ENCODE measurements at regions not wholly inside any gene's neighbourhood (a gene's known extent, or its start where the extent isn't known, plus 50 kb on each side); places are given as distances from the start of the nearest gene placed in this dataset.

GRCh38 chr2:234240917-234241316, 190.4 kb downstream of the SPP2 start:
- intact Hi-C loops (cut with DNase I), result no loop called here
- DNase-seq, result no peak

DNA sequence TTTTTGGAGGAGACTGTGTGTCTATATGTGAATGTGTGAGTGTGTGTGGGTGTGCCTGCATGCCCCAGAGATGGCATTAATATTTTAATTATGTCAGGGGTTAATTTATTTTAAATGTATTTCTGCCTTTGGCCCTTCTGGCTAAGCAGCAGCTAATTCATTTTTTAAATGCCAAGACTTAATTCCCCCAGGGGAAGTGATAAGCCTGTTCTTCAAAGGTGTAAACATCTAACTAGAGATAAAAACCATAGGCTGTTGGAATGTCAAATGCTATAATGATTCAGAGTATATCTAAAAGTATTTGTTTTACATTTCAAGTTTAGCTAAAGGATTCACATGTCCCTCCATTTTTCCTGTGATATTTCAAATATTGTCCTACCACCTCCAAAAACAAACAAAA, 184.7 kb downstream of the SPP2 start:
- H3K4me3 ChIP-seq, result no peak overlapping the region
- H3K27me3 ChIP-seq, result no peaks in the 10 kb centered on the region
- TF ChIP-seq POLR2A (IDR thresholded peaks at IDR 0.05), result no peak
- TF ChIP-seq, protein P1, sequence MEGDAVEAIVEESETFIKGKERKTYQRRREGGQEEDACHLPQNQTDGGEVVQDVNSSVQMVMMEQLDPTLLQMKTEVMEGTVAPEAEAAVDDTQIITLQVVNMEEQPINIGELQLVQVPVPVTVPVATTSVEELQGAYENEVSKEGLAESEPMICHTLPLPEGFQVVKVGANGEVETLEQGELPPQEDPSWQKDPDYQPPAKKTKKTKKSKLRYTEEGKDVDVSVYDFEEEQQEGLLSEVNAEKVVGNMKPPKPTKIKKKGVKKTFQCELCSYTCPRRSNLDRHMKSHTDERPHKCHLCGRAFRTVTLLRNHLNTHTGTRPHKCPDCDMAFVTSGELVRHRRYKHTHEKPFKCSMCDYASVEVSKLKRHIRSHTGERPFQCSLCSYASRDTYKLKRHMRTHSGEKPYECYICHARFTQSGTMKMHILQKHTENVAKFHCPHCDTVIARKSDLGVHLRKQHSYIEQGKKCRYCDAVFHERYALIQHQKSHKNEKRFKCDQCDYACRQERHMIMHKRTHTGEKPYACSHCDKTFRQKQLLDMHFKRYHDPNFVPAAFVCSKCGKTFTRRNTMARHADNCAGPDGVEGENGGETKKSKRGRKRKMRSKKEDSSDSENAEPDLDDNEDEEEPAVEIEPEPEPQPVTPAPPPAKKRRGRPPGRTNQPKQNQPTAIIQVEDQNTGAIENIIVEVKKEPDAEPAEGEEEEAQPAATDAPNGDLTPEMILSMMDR (IDR thresholded peaks at IDR 0.05), result no peak
- no peaks in the 10 kb centered on the region for H3K36me3 ChIP-seq (replicated peaks in 1 of 2)
- no peak for DNase-seq
- H3K9me3 ChIP-seq (replicated peaks in 1 of 3), result no peaks in the 10 kb centered on the region
- intact Hi-C loops (cut with DNase I), result no loop called here
- H3K4me1 ChIP-seq (replicated peaks in 1 of 2), result no peaks in the 10 kb centered on the region
- H3K27ac ChIP-seq, result no peak overlapping the region

More at GRCh38 chr2:234240917-234241316, 190.4 kb downstream of the SPP2 start:
- Histone ChIP-seq H3K27me3 (no peaks in the 10 kb centered on the region), H3K27ac (no peak overlapping the region), H3K4me3 (no peak overlapping the region), H3K36me3 (replicated peaks in 1 of 2) (no peaks in the 10 kb centered on the region), H3K4me1 (replicated peaks in 1 of 2) (no peaks in the 10 kb centered on the region), H3K9me3 (replicated peaks in 1 of 3) (no peaks in the 10 kb centered on the region)
- TF ChIP-seq POLR2A (IDR thresholded peaks at IDR 0.05), result no peak
- TF ChIP-seq, protein P1 (IDR thresholded peaks at IDR 0.05), result no peak
- WGBS, 4 donors, result 72 to 90% (median 75%) methylated on average over 2 of the region's 2 CpGs

DNA sequence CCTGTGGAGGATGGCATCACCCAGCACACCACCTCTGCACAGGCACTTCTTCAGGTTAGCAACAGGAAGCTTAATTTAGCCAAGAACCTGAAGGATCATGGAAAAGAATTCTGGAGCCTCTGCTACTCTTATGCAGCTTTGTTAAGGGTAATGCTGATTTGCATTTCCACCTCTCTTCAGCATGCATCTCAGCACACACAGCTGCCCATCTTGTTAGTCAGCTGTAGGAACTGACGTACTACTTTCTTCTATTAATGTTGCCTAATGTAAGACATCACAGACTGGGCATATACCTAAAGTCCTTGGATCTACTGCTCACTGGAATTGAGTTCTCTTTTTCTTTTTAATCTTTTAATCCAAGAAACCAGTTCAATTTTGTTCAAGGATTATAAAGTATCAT, 181.0 kb downstream of the SPP2 start:
- DNase-seq, result no peak
- 79 to 100% (median 88%) methylated on average over 1 of the region's 1 CpG for WGBS, 4 donors
- intact Hi-C loops (cut with DNase I), result no loop called here

GRCh38 chr2:234219046-234219310, 168.5 kb downstream of the SPP2 start:
- Histone ChIP-seq H3K9me3 (replicated peaks in 1 of 3) (no peaks in the 10 kb centered on the region), H3K4me1 (replicated peaks in 1 of 2) (no peaks in the 10 kb centered on the region), H3K36me3 (replicated peaks in 1 of 2) (no peaks in the 10 kb centered on the region), H3K27ac (no peak overlapping the region), H3K4me3 (no peak overlapping the region), H3K27me3 (no peaks in the 10 kb centered on the region)
- WGBS, 4 donors, result 86 to 94% (median 88%) methylated on average over 4 of the region's 4 CpGs
- intact Hi-C loops (cut with DNase I), result no loop called here
- TF ChIP-seq, protein P1 (IDR thresholded peaks at IDR 0.05), result no peak
- TF ChIP-seq POLR2A (IDR thresholded peaks at IDR 0.05), result no peak
- no peak for DNase-seq

More for the DNA sequence above, 181.0 kb downstream of the SPP2 start:
- no peaks in the 10 kb centered on the region for H3K4me1 ChIP-seq (replicated peaks in 1 of 2)
- no peak overlapping the region for H3K27ac ChIP-seq
- TF ChIP-seq, protein P1 (IDR thresholded peaks at IDR 0.05), result no peak
- no peak for TF ChIP-seq POLR2A (IDR thresholded peaks at IDR 0.05)
- no peaks in the 10 kb centered on the region for H3K27me3 ChIP-seq
- no peak overlapping the region for H3K4me3 ChIP-seq
- H3K9me3 ChIP-seq (replicated peaks in 1 of 3), result no peaks in the 10 kb centered on the region
- H3K36me3 ChIP-seq (replicated peaks in 1 of 2), result no peaks in the 10 kb centered on the region
